ENCODE measurements at regions not wholly inside any gene's neighbourhood (a gene's known extent, or its start where the extent isn't known, plus 50 kb on each side); places are given as distances from the start of the nearest gene placed in this dataset.
A peak's percentile ranks its signal among the peaks of the same experiment; 100 is the strongest.

DNA sequence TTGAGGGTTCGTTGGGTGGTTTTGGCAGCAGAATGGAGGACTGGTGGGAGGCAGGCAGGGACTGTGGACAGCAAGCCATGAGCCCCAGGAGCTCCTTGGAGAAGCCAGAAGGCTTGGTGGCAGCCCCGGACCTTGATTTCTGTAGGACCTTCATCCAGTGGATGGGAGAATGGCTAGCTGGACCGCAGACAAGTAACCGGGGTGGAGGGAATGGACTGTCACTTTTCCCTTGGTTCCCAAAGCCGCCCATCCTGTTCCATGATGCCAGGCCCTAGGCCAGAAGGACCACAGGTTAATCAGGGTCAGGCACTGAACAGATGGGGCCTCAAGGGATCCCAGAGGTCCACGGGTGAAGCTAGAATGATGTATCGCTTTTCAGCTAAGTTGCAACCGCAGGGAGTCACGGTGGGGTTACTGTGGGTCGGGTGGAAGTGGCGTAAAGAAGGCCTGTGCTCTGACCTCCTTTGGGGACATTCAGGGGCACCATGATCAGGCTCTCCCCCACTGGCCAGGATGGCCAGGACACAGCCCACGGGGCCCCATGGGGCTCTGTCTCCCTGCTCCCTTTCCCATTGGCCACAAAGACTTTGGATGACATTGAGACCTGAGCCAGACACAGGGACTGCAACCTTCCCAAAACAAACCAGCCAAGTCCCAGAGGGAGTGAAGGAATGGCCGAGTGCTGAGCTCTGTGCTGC lies 66.9 kb upstream of the MRTFB start:
- POLR2A ChIA-PET = no interaction called here
- 52% methylated on average over 13 of the region's 13 CpGs for WGBS (ENCODE audit: low lambda C conversion rate)
- peak; percentile 19; the same call in 1 of the 3 replicates for ATAC-seq
- Histone ChIP-seq H3K27ac (ENCODE audit: extremely low read length, insufficient read depth, low read length) (no peak overlapping the region), H3K9me3 (ENCODE audit: low read length) (no peaks in the 10 kb centered on the region), H3K36me3 (replicated peaks in 1 of 2; ENCODE audit: control insufficient read depth in 1 of 2, insufficient read depth in 2 of 2, low read length in 2 of 2) (no peaks in the 10 kb centered on the region), H3K4me3 (replicated peaks in 1 of 3; ENCODE audit: insufficient read depth in 1 of 3, low read depth in 2 of 3, low read length in 3 of 3) (no peak overlapping the region), H3K4me1 (ENCODE audit: insufficient read depth, low read length) (0 out of 2 replicates have a peak, but pooled peaks cover 15% of the 10 kb centered on the region), H2AFZ (ENCODE audit: low read length) (no peak overlapping the region), H4K20me1 (ENCODE audit: insufficient read depth, low read length) (no peaks in the 10 kb centered on the region), H3K9ac (ENCODE audit: insufficient read depth, low read depth, low read length) (no peak overlapping the region), H3K79me2 (ENCODE audit: insufficient read depth, low read length) (no peaks in the 10 kb centered on the region), H3K4me2 (ENCODE audit: low read depth, low read length) (no peak overlapping the region), H3K27me3 (ENCODE audit: control insufficient read depth in 1 of 2, insufficient read depth in 2 of 2, low read length in 2 of 2) (peaks cover 0 to 53% of the 10 kb centered on the region in 2 experiments; a peak in 4 of 5 replicates)
- no peak for DNase-seq (ENCODE audit: low spot score)
- no TSS peak for BruUV-seq (replicated peaks)
- intact Hi-C loops (cut with micrococcal nuclease; ENCODE audit: unreplicated experiment) = no loop called here
- in situ Hi-C loops (cut with HindIII; ENCODE audit: extremely low pct_ligation_motif_present, low pct_unique_long_range_greater_than_20kb) = no loop called here
- TF ChIP-seq ZNF367 (CRISPR knock-in tag; IDR thresholded peaks at IDR 0.05; ENCODE audit: borderline replicate concordance) = no peak
- TF ChIP-seq REL (CRISPR knock-in tag; conservative IDR thresholded peaks at IDR 0.05) = no peak
- no peak for TF ChIP-seq MED1 (CRISPR knock-in tag; IDR thresholded peaks at IDR 0.05)
- TF ChIP-seq TBX3 (IDR thresholded peaks at IDR 0.05; ENCODE audit: borderline replicate concordance) = no peak
- TF ChIP-seq RXRA (CRISPR knock-in tag; IDR thresholded peaks at IDR 0.05) = no peak
- no peak for TF ChIP-seq HDAC6 (IDR thresholded peaks at IDR 0.05; ENCODE audit: low read depth, low read length)
- no peak for FAIRE-seq
- CTCF ChIA-PET (ENCODE audit: low intra/inter-chr PET ratio, low total read pairs) = no interaction called here

GRCh38 chr16:14004729-14005315 lies 66.3 kb upstream of the MRTFB start:
- Histone ChIP-seq H3K79me2 (ENCODE audit: insufficient read depth, low read length) (no peaks in the 10 kb centered on the region), H2AFZ (ENCODE audit: low read length) (no peak overlapping the region), H3K27ac (ENCODE audit: extremely low read length, insufficient read depth, low read length) (no peak overlapping the region), H3K27me3 (ENCODE audit: control insufficient read depth in 1 of 2, insufficient read depth in 2 of 2, low read length in 2 of 2) (peaks cover 0 to 47% of the 10 kb centered on the region in 2 experiments; a peak in 4 of 5 replicates), H3K4me1 (ENCODE audit: insufficient read depth, low read length) (0 out of 2 replicates have a peak, but pooled peaks cover 12% of the 10 kb centered on the region), H3K9me3 (ENCODE audit: low read length) (no peaks in the 10 kb centered on the region), H3K4me2 (ENCODE audit: low read depth, low read length) (no peak overlapping the region), H4K20me1 (ENCODE audit: insufficient read depth, low read length) (no peaks in the 10 kb centered on the region), H3K36me3 (replicated peaks in 1 of 2; ENCODE audit: control insufficient read depth in 1 of 2, insufficient read depth in 2 of 2, low read length in 2 of 2) (no peaks in the 10 kb centered on the region), H3K9ac (ENCODE audit: insufficient read depth, low read depth, low read length) (no peak overlapping the region), H3K4me3 (replicated peaks in 1 of 3; ENCODE audit: insufficient read depth in 1 of 3, low read depth in 2 of 3, low read length in 3 of 3) (no peak overlapping the region)
- in situ Hi-C loops (cut with HindIII; ENCODE audit: extremely low pct_ligation_motif_present, low pct_unique_long_range_greater_than_20kb) = no loop called here
- POLR2A ChIA-PET = no interaction called here
- ATAC-seq = 0 out of 3 replicates have a peak, but pooled peaks have one; percentile 11
- no peak for DNase-seq (ENCODE audit: low spot score)
- no TSS peak for BruUV-seq (replicated peaks)
- TF ChIP-seq RBAK (CRISPR knock-in tag; IDR thresholded peaks at IDR 0.05) = no peak
- no peak for TF ChIP-seq CCAR2 (optimal IDR thresholded peaks at IDR 0.05; ENCODE audit: low read depth, low read length)
- no peak for TF ChIP-seq ZFP62 (CRISPR knock-in tag; IDR thresholded peaks at IDR 0.05)
- no peak for TF ChIP-seq ZNF33A (CRISPR knock-in tag; IDR thresholded peaks at IDR 0.05; ENCODE audit: borderline replicate concordance)
- no peak for TF ChIP-seq FOXO1 (CRISPR knock-in tag; IDR thresholded peaks at IDR 0.05)
- no peak for TF ChIP-seq ZNF432 (CRISPR knock-in tag; IDR thresholded peaks at IDR 0.05; ENCODE audit: borderline replicate concordance)
- TF ChIP-seq NFE2L2 (IDR thresholded peaks at IDR 0.05; ENCODE audit: low read length) = no peak
- no peak for TF ChIP-seq SKI (IDR thresholded peaks at IDR 0.05; ENCODE audit: partially characterized antibody)
- no peak for FAIRE-seq
- WGBS (ENCODE audit: low lambda C conversion rate) = 48% methylated on average over 2 of the region's 2 CpGs
- CTCF ChIA-PET (ENCODE audit: low intra/inter-chr PET ratio, low total read pairs) = no interaction called here
- intact Hi-C loops (cut with micrococcal nuclease; ENCODE audit: unreplicated experiment) = no loop called here
